Upper lobe of right lung (tissue), 1 donor: ENCODE measurements at regions not wholly inside any gene's neighbourhood (a gene's known extent, or its start where the extent isn't known, plus 50 kb on each side); places are given as distances from the start of the nearest gene placed in this dataset.

Source experiments
- ATAC-seq: fragments of 200-7000 bp; cut with Tn5 transposase; one replicate; pipeline ENCODE4 v1.9.1; 2020; ENCODE audit warnings: mild to moderate bottlenecking, moderate library complexity
- DNase-seq: peaks from one replicate; pipeline ENCODE4 v3.0.0-alpha.2; 2020
- H3K27ac ChIP-seq: fragments of 200-600 bp; one replicate; pipeline ENCODE4 v1.8.0; 2022
- H3K27me3 ChIP-seq: fragments of 200-600 bp; one replicate; pipeline ENCODE4 v1.8.0; 2022; ENCODE audit warnings: mild to moderate bottlenecking
- H3K36me3 ChIP-seq: fragments of 200-600 bp; one replicate; pipeline ENCODE4 v1.8.0; 2022
- H3K4me1 ChIP-seq: fragments of 200-600 bp; one replicate; pipeline ENCODE4 v1.8.0; 2022
- H3K4me3 ChIP-seq: fragments of 200-600 bp; one replicate; pipeline ENCODE4 v1.8.0; 2022; ENCODE audit warnings: mild to moderate bottlenecking
- H3K9me3 ChIP-seq: fragments of 200-600 bp; one replicate; pipeline ENCODE4 v1.8.0; 2022
- intact Hi-C: fragments of 100-400 bp; cut with DNase I; formaldehyde crosslinking; loops from one replicate; pipeline ENCODE4 v1.11.0; 2022
- TF ChIP-seq, protein P1 (sequence below): fragments of 200-600 bp; IDR thresholded peaks from one replicate; pipeline ENCODE4 v1.8.0; 2022; ENCODE audit warnings: antibody characterized with exemption
- donor health status: DM: no; HTN: yes; CAD: no; lungs with severe emphysema.

- no peak overlapping the region for H3K27ac ChIP-seq
- no peaks in the 10 kb centered on the region for H3K27me3 ChIP-seq
- no peak for ATAC-seq
- DNase-seq = no peak
- H3K9me3 ChIP-seq = no peaks in the 10 kb centered on the region
- TF ChIP-seq, protein P1, sequence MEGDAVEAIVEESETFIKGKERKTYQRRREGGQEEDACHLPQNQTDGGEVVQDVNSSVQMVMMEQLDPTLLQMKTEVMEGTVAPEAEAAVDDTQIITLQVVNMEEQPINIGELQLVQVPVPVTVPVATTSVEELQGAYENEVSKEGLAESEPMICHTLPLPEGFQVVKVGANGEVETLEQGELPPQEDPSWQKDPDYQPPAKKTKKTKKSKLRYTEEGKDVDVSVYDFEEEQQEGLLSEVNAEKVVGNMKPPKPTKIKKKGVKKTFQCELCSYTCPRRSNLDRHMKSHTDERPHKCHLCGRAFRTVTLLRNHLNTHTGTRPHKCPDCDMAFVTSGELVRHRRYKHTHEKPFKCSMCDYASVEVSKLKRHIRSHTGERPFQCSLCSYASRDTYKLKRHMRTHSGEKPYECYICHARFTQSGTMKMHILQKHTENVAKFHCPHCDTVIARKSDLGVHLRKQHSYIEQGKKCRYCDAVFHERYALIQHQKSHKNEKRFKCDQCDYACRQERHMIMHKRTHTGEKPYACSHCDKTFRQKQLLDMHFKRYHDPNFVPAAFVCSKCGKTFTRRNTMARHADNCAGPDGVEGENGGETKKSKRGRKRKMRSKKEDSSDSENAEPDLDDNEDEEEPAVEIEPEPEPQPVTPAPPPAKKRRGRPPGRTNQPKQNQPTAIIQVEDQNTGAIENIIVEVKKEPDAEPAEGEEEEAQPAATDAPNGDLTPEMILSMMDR = no peak
- intact Hi-C loops = no loop called here
- H3K36me3 ChIP-seq = no peaks in the 10 kb centered on the region
- H3K4me1 ChIP-seq = no peaks in the 10 kb centered on the region
- no peak overlapping the region for H3K4me3 ChIP-seq
Measured at GRCh38 chr17:51537996-51538550, 277.7 kb downstream of the UTP18 start.

- Histone ChIP-seq H3K36me3 (no peaks in the 10 kb centered on the region), H3K4me3 (no peak overlapping the region), H3K9me3 (no peaks in the 10 kb centered on the region), H3K27ac (no peak overlapping the region), H3K27me3 (no peaks in the 10 kb centered on the region), H3K4me1 (no peaks in the 10 kb centered on the region)
- TF ChIP-seq, protein P1 = no peak
- intact Hi-C loops = no loop called here
- no peak for DNase-seq
- ATAC-seq = no peak
Measured at GRCh38 chr17:51540151-51540550, 279.8 kb downstream of the UTP18 start.

- ATAC-seq (no peak), DNase-seq (no peak)
- intact Hi-C loops = no loop called here
- Histone ChIP-seq H3K9me3 (no peaks in the 10 kb centered on the region), H3K4me3 (no peak overlapping the region), H3K36me3 (no peaks in the 10 kb centered on the region), H3K27ac (no peak overlapping the region), H3K4me1 (no peaks in the 10 kb centered on the region), H3K27me3 (no peaks in the 10 kb centered on the region)
- TF ChIP-seq, protein P1 = no peak
Measured at GRCh38 chr17:51541215-51541614, 280.9 kb downstream of the UTP18 start.

- no peaks in the 10 kb centered on the region for H3K36me3 ChIP-seq
- H3K9me3 ChIP-seq = no peaks in the 10 kb centered on the region
- H3K27ac ChIP-seq = no peak overlapping the region
- no peaks in the 10 kb centered on the region for H3K27me3 ChIP-seq
- no peak for DNase-seq
- H3K4me3 ChIP-seq = no peak overlapping the region
- no peak for ATAC-seq
- TF ChIP-seq, protein P1 = no peak
- intact Hi-C loops = no loop called here
- H3K4me1 ChIP-seq = no peaks in the 10 kb centered on the region
Measured at GRCh38 chr17:51546114-51546513, 285.8 kb downstream of the UTP18 start.

DNA sequence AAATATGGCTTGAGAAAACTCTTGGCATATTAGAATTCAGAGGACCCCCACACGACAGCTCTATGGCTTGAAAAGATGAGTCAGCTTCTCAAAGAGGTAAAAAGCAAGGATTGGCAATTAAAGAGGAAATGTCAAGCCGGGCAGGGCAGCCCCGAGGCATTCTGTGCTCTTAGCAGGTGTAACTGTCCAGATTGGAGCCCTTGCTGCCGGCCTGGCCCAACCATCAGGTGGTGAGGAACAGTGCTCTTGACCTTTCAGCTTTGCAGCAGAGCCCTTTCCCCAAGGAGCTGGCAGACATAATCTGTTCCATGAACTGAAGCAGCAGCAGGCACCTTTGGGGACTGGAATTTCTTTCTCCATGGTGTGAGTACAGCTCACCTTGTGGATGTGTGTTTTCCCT is 287.8 kb downstream of the UTP18 start:
- Histone ChIP-seq H3K36me3 (no peaks in the 10 kb centered on the region), H3K4me3 (no peak overlapping the region), H3K9me3 (no peaks in the 10 kb centered on the region), H3K27ac (no peak overlapping the region), H3K27me3 (no peaks in the 10 kb centered on the region), H3K4me1 (no peaks in the 10 kb centered on the region)
- no peak for DNase-seq
- intact Hi-C loops = no loop called here
- ATAC-seq = no peak
- TF ChIP-seq, protein P1 = no peak

GRCh38 chr17:51555153-51555552 is 294.8 kb downstream of the UTP18 start:
- Histone ChIP-seq H3K9me3 (no peaks in the 10 kb centered on the region), H3K27ac (no peak overlapping the region), H3K4me3 (no peak overlapping the region), H3K36me3 (no peaks in the 10 kb centered on the region), H3K27me3 (no peaks in the 10 kb centered on the region), H3K4me1 (no peaks in the 10 kb centered on the region)
- intact Hi-C loops = no loop called here
- TF ChIP-seq, protein P1 = no peak
- ATAC-seq (peak; percentile 77), DNase-seq (no peak)
